HG02870 (cell line): ENCODE measurements at regions not wholly inside any gene's neighbourhood (a gene's known extent, or its start where the extent isn't known, plus 50 kb on each side); places are given as distances from the start of the nearest gene placed in this dataset.

Experiments
- ATAC-seq: cut with Tn5 transposase; IDR thresholded peaks from one replicate; pipeline ENCODE4 v1.9.1; 2021; ENCODE audit warnings: mild to moderate bottlenecking, moderate library complexity; ENCODE audit not compliant: unreplicated experiment

DNA sequence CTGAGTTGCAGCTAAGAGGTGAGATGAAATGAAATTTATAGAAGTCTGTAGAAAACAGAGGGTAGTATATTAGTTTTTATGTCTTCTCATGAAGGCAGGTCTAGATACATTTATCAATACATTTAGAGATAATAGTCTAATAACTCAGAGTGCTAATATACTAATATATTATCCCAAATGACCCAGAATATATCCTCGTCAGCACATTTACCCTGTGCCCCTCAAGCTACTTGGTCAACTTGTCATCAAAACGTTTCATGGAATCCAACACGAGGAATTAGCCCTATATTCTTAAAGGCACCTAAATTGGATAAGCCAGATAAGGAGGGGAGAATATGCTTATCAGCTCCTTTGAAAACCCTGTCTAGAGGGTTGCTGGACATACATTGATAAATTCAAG lies 415.1 kb upstream of the LRRTM1 start:
- ATAC-seq = no peak

DNA sequence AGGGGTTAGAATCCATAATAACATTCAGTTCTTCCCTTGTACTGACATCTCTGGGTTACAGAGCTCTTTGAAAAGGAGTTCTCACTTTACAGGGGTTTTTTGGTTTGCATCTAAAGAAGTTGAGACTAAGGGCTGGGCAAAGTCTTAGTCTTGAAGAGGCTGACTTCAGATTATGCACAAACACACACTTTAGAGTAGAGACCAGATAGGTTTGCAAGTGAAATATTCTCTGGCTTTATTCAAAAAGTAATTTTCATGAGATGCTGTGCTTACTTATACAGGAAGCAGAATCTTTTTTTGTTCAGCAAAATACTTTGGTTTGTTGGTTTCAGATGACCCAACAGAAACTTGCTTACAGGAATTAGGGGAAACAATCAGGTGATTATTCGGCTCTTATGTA lies 410.9 kb upstream of the LRRTM1 start:
- ATAC-seq = no peak

DNA sequence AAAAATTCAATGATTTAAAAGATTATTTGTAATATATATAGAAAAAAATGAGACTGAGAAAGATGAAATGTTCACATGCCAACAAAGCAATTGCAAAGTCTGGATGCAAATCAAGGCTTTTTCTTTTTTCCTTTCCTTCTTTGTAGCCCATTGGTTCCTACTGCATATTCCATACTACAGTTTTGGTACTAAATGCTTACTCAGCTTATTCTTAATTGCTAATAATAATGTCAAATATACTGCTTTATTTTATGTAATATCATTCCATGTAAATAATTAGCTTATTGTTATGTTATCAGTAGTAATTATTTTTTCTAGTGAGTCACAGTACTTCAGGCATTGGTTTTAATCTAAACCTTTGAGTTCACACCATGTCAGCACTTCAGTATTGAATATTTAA lies 407.4 kb upstream of the LRRTM1 start:
- no peak for ATAC-seq

DNA sequence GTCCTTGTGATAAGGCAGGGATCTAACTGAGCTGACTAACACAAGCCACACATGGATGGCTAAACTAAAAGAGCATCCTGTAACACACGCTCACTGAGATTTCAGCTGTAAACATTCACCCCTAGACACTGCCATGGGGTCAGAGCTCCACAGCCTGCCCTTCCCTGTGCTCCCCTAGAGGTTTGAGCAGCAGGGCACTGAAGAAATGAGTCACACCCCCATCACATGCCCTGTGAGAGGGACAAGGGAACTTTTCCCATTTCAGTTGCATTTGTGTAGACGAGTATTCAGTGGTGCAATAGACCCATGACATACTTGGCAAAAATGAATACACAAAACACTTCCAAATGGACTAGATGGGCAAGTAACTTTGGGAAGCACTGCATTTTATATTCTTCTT lies 402.4 kb upstream of the LRRTM1 start:
- ATAC-seq = no peak

DNA sequence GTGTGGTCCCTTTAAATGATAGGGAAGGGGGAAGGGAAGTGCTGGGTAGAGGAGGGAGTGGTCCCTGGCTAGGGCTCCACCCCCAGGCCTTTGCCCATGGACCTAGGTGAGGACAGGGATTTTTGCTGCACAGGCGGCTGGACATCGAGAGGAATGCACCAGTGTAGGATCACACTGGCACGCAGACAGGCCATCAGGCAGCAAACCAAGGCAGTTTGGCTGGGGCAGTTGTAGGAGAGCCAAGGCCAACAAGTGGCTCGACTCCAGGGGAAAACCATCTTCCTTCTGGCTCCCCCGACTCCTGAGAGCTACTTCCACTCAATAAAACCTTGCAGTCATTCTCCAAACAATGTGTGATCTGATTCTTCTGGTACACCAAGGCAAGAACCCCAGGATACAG lies 402.0 kb upstream of the LRRTM1 start:
- ATAC-seq = no peak

DNA sequence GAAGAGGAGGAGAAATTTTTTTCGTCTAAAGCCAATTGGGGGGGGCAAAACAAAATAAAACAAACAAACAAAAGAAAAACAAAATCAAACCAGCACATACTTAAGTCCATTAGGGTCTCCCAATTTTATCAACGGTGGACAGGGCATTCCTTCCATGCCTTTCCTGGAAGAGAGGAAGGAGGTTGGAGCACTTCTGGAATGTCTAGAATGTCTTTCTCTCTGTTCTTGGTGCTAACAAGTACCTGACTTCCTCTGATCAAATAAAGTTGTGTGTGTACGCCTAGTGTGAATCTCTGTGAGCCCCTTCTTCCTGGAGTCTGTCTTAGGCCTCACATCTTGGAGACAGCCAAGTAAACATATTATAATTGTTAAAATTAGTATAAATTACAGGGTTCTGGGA lies 399.0 kb upstream of the LRRTM1 start:
- ATAC-seq = no peak

DNA sequence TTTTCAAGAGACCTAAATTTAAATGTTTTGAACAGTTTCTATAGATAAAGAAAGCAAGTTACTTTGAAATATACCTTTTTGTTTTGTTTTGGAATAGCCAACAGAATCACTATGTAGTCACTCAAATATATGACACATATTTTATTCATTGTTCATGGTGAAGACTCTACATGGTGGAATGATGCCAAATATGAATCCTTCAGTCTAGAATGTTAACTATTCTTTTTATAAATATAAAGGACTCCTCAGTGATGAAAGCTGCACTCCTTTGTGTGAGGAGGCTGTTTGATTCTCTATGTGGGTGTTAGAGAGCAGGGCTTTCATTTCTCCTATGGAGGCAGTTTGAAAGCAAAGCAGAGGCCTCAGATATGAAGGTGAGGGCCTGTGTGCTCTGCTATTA lies 396.4 kb upstream of the LRRTM1 start:
- ATAC-seq = no peak
